GM21619 (cell line): ENCODE measurements at regions not wholly inside any gene's neighbourhood (a gene's known extent, or its start where the extent isn't known, plus 50 kb on each side); places are given as distances from the start of the nearest gene placed in this dataset.
"Not testable (repeated sequence)": the region's sequence is repeated elsewhere in the genome, so short reads cannot be mapped to it uniquely, and the experiment has no call there.

Source experiments
- ATAC-seq: cut with Tn5 transposase; IDR thresholded peaks from one replicate; pipeline ENCODE4 v1.9.1; 2021; ENCODE audit not compliant: unreplicated experiment

- ATAC-seq, result no peak
These were observed 942.7 kb upstream of the NDST4 start for GRCh38 chr4:116055857-116056827.

- ATAC-seq, result no peak
These were observed 913.9 kb upstream of the NDST4 start for GRCh38 chr4:116027311-116027710.

DNA sequence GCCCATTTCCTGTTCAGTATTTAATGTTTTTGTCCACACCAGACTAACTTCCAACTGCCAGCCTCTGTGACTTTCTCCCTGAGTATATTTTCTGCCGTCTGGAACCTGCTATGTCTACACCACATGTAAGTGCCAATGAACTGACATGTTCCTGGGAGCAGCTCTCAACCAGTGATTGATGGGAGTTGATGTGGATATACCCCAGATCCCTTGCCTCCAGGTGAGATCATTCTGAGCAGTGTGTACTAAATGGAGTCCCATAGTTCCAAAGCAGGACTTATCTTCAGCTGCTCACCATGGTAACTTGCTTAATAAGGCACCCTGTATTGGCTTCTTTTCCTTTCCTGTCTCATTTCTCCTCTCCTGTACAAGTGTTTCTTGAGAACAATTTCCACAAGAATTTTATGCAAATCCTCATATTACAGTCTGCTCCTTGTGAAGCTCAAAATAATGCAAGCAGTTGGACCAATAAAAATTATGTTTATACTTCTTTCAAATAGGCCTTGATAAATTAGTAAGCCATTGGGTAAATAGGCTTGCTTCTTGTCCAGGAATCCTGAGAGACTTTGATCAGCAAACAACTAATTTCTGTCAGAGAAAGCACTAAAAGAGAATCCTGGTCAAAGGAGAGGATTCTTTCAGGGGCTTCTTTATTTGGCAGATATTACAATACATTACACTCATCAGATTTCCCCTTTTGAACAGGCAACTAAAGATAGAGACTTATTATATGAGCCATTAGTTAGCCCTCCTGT lies 911.7 kb upstream of the NDST4 start:
- ATAC-seq, result no peak

DNA sequence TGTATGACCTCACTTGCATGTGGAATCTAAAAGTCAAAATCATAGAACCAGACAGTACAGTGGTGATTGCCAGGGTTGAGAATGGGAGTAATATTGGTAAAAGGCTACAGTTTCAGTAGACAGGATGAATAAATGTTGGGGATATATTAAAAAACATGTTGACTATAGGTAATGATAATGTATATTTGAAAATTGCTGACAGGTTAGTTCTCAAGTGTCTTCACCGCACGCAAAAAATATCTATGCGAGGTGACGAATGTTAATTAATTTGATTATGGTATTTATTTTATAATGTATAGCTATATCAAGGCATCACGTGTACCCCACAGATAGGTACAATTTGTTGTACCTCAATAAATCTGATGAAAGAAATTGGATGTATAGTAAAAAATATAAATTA lies 909.6 kb upstream of the NDST4 start:
- ATAC-seq, result no peak

DNA sequence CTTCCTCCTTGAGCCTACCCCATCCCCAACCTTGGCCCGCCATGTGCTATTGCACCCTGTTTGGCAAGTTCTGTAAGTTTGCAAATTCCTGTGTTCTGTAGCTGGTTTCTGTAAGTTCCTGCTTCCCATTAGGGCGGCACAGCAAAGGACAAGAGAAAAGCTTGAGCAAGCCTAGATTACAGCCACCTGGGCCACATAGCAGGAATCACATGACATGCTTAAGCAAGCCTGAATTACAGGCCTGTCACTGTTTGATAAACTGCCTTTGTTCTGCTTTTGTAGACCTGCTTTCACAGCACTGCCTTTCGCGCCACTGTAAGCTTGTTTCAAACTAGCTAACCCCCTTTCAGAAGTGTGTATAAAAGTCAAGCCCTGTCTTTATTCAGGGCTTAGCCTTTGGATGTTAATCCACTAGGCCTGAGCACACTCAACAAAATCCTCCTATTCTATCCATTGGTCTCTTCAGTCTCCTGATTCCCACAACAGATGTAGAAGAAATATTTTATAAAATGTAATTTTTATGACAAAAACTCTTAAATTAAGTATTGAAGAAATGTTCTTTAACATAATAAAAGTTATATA lies 906.8 kb upstream of the NDST4 start:
- no peak for ATAC-seq

GRCh38 chr4:116018831-116019230 lies 905.4 kb upstream of the NDST4 start:
- no peak for ATAC-seq

GRCh38 chr4:116016201-116016600 lies 902.8 kb upstream of the NDST4 start:
- no peak for ATAC-seq

DNA sequence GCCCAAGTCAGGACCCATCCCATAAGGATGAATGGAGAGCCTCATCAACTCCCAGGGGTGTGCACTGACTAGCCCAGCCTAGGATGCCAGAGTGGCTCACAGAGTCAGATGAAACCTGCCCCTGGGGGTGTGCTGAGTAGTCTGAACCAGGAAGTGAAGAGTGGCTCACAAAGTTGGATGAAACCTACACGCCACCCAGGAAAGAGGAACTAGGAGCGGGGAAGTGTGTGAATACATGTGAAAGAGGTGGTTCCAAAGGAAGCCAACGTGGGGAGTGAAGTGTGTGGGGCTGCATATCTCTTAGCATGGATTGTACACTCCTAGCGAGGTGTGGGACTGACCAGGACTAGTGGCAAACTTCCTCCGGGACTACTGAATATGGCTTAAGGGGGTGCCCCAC lies 902.1 kb upstream of the NDST4 start:
- no peak for ATAC-seq

DNA sequence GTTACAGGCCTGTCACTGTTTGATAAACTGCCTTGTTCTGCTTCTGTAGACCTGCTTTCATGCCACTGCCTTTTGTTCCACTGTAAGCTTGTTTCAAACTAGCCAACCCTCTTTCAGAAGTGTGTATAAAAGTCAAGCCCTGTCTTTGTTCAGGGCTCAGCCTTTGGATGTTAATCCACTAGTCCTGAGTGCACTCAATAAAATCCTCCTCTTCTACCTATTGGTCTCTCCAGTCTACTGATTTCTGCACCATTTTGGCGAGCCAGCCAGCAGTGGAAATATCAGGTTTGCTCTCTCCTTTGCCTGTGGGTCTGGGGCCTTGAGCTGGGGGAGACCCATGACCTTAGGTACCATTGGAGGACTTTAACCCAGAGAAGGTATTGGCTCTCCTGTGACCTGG lies 901.6 kb upstream of the NDST4 start:
- ATAC-seq, result no peak

DNA sequence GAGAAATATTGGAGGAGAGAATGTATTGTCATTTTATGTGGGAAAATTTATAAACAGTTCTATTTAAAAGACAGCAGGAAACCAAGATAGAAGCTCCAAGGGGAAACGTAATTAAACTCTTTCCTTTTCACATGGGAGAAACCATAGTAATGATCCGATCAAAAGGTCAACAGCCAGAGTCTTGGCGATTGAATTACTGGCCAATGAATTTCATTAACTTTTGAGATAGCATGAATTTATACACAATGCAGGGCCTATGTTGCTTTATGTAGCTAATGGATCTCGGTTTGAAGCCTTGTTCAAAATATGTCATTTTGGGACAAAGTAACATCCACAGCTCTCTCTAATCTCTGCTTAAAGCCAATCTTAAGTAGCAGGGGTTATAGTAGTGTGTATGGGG lies 897.5 kb upstream of the NDST4 start:
- no peak for ATAC-seq

GRCh38 chr4:116005806-116006088 lies 892.3 kb upstream of the NDST4 start:
- ATAC-seq, result no peak

- no peak for ATAC-seq
These were observed 891.8 kb upstream of the NDST4 start for GRCh38 chr4:116005037-116005805.

DNA sequence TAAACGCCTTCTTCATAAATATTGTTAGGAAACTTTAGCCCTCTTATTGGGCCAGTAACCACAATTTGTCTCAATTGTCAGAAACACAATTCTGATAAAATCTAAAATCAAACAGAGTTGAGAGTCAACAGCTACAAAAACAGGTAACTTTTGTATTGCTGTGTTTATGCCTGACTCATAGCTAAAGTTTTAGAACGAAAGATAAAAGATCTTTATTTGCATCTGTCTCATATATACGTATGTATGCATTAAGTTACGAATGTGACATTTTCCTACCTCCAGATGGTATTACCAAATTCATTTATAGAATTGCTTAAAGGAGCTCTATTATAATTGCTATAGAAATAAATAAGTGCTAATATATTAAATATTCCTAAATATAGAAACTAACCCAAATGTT lies 887.9 kb upstream of the NDST4 start:
- no peak for ATAC-seq

- ATAC-seq, result no peak
These were observed 873.2 kb upstream of the NDST4 start for GRCh38 chr4:115986573-115986972.

- ATAC-seq, result not testable (repeated sequence)
These were observed 862.1 kb upstream of the NDST4 start for GRCh38 chr4:115975421-115976001.

- ATAC-seq, result no peak
These were observed 860.3 kb upstream of the NDST4 start for GRCh38 chr4:115973768-115974167.

- no peak for ATAC-seq
These were observed 859.5 kb upstream of the NDST4 start for GRCh38 chr4:115972967-115973366.

- ATAC-seq, result no peak
These were observed 857.4 kb upstream of the NDST4 start for GRCh38 chr4:115970859-115971258.

DNA sequence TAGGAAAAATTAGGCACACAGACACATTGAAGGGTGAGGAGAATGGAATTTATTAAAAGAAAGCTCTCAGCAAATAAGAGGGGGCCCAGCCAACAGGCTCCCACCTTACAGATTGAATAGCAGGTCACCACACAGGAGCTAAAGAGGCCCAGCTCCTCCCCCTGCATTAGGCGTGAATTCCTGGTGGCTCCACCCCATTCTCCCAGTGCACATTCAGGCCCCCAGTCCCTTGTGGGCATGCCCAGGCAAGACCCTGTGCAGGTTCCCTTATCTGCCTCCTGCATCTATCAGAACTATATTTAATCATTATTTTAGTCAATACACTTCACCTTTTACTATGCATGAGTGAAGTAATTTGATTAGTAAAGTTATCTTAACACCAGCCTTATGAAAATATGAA lies 856.3 kb upstream of the NDST4 start:
- no peak for ATAC-seq

DNA sequence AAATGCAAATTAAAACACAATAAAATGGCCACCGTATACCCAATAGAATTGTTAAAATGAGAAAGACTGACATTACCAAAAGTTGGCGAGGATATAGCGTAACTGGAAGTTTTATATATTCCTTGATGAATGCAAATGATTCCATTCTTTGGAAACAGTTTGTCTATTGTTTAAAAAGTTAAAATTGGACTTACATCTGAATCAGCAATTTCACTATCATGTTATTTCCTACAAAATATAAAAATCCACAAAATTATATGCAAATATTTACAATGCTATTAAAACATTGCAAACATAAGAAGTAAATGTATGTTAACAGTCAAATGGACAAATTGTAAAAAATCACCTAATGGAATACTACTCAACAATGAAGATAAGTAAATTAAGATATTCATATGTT lies 852.2 kb upstream of the NDST4 start:
- ATAC-seq, result no peak
